PC-3 (cell line): ENCODE measurements at regions not wholly inside any gene's neighbourhood (a gene's known extent, or its start where the extent isn't known, plus 50 kb on each side); places are given as distances from the start of the nearest gene placed in this dataset.

Experiments
- ATAC-seq: fragments of 200-7000 bp; cut with Tn5 transposase; 2 replicates; pipeline ENCODE4 v1.9.1; 2020; ENCODE audit warnings: mild to moderate bottlenecking, moderate library complexity
- BruUV-seq: library from RNA; stranded (reverse); fragments of 400-500 nt; replicated peaks from 2 replicates; lab custom pipeline; 2021; lab: Mats Ljungman, UMichigan
- CTCF ChIA-PET: fragments of 300-600 bp; sonication (Branson Sonifier 250); formaldehyde crosslinking; loops from one replicate; lab custom pipeline; 2022; ENCODE audit warnings: antibody characterized with exemption; lab: Charles Lee
- POLR2A ChIA-PET: fragments of 300-600 bp; sonication (Branson Sonifier 250); formaldehyde crosslinking; loops from one replicate; lab custom pipeline; 2022; ENCODE audit warnings: antibody characterized with exemption; ENCODE audit not compliant: unreplicated experiment; lab: Charles Lee
- DNase-seq: peaks from one replicate; pipeline ENCODE4 v3.0.0-alpha.2; 2015
- H2AFZ ChIP-seq: fragments of 300-600 bp; sonication (generic); 2 replicates; pipeline ENCODE4 v1.6.0; 2016; ENCODE audit warnings: antibody characterized with exemption, low read length
- H3F3A ChIP-seq: fragments of 300-600 bp; sonication (generic); one replicate; pipeline ENCODE4 v1.6.0; 2017; ENCODE audit warnings: antibody characterized with exemption, low read length, control low read depth, mild to moderate bottlenecking; ENCODE audit not compliant: unreplicated experiment
- H3K27ac ChIP-seq: fragments of 300-600 bp; sonication (generic); 2 replicates; pipeline ENCODE4 v1.5.1; 2016; ENCODE audit warnings: mild to moderate bottlenecking, low read length
- H3K27me3 ChIP-seq: fragments of 300-600 bp; sonication (generic); 2 replicates; pipeline ENCODE4 v1.6.1; 2016; ENCODE audit warnings: low read length, mixed read lengths
- H3K36me3 ChIP-seq: fragments of 300-600 bp; sonication (generic); 2 replicates; pipeline ENCODE4 v1.6.1; 2016; ENCODE audit warnings: low read depth, mixed run types, low read length, mixed read lengths
- H3K4me1 ChIP-seq: fragments of 300-600 bp; sonication (generic); 2 replicates; pipeline ENCODE4 v1.5.1; 2016; ENCODE audit warnings: low read length; ENCODE audit not compliant: insufficient read depth
- H3K4me2 ChIP-seq: fragments of 300-600 bp; sonication (generic); 2 replicates; pipeline ENCODE4 v1.6.0; 2016; ENCODE audit warnings: low read length
- H3K4me3 ChIP-seq: fragments of 300-600 bp; sonication (generic); 2 replicates; pipeline ENCODE4 v1.5.1; 2016; ENCODE audit warnings: mild to moderate bottlenecking, low read length, mixed read lengths
- H3K79me2 ChIP-seq: fragments of 300-600 bp; sonication (generic); 2 replicates; pipeline ENCODE4 v1.6.1; 2017; ENCODE audit warnings: low read length, mixed read lengths
- H3K9ac ChIP-seq: fragments of 300-600 bp; sonication (generic); 2 replicates; pipeline ENCODE4 v1.6.0; 2016; ENCODE audit warnings: mild to moderate bottlenecking, low read length
- H3K9me2 ChIP-seq: fragments of 300-600 bp; sonication (generic); replicated peaks from 2 replicates; pipeline ENCODE4 v1.6.1; 2016; ENCODE audit warnings: mixed run types, low read length, mixed read lengths
- H3K9me3 ChIP-seq: fragments of 300-600 bp; sonication (generic); 2 replicates; pipeline ENCODE4 v1.6.1; 2016; ENCODE audit warnings: low read length, mixed read lengths
- H4K20me1 ChIP-seq: fragments of 300-600 bp; sonication (generic); 2 replicates; pipeline ENCODE4 v1.6.1; 2016; ENCODE audit warnings: low read length, mixed read lengths
- CTCF ChIP-seq: fragments of 300-600 bp; sonication (generic); conservative IDR thresholded peaks from 2 replicates; pipeline ENCODE4 v1.5.1; 2017; ENCODE audit warnings: antibody characterized with exemption, low read depth, mild to moderate bottlenecking, low read length
- EZH2 ChIP-seq: fragments of 300-600 bp; sonication (generic); IDR thresholded peaks from one replicate; pipeline ENCODE4 v1.6.1; 2017; ENCODE audit warnings: antibody characterized with exemption, mild to moderate bottlenecking, low read length; ENCODE audit not compliant: unreplicated experiment
- EZH2phosphoT487 ChIP-seq: fragments of 300-600 bp; sonication (generic); IDR thresholded peaks from 2 replicates; pipeline ENCODE4 v1.6.1; 2018; ENCODE audit warnings: mild to moderate bottlenecking, antibody characterized with exemption, low read length, borderline replicate concordance
- intact Hi-C: fragments of 100-400 bp; cut with micrococcal nuclease; formaldehyde crosslinking; loops from 2 replicates; pipeline ENCODE4 v1.9.0; 2023

- Histone ChIP-seq H3K36me3 (no peaks in the 10 kb centered on the region), H3K79me2 (no peaks in the 10 kb centered on the region), H4K20me1 (no peaks in the 10 kb centered on the region), H3K27me3 (no peaks in the 10 kb centered on the region), H2AFZ (no peak overlapping the region), H3K9me3 (no peaks in the 10 kb centered on the region), H3F3A (no peaks in the 10 kb centered on the region), H3K4me3 (no peak overlapping the region), H3K4me2 (no peak overlapping the region), H3K4me1 (peaks cover 42% of the 10 kb centered on the region), H3K9ac (no peak overlapping the region; the same call in 1 of the 2 replicates), H3K9me2 (0 out of 2 replicates have a peak, but pooled peaks cover 3% of the 10 kb centered on the region), H3K27ac (no peak overlapping the region)
- TF ChIP-seq EZH2phosphoT487 (no peak), CTCF (no peak), EZH2 (no peak)
- POLR2A ChIA-PET = no interaction called here
- no peak for DNase-seq
- CTCF ChIA-PET = no interaction called here
- no peak for ATAC-seq
- intact Hi-C loops = no loop called here
- no TSS peak for BruUV-seq
Observed at GRCh38 chr13:44191103-44191502, 182.5 kb upstream of the SERP2 start.

GRCh38 chr13:44191504-44192171, 182.0 kb upstream of the SERP2 start:
- Histone ChIP-seq H3K27me3 (no peaks in the 10 kb centered on the region), H3K79me2 (no peaks in the 10 kb centered on the region), H3K36me3 (no peaks in the 10 kb centered on the region), H3K9me3 (no peaks in the 10 kb centered on the region), H2AFZ (no peak overlapping the region), H4K20me1 (no peaks in the 10 kb centered on the region), H3K9me2 (0 out of 2 replicates have a peak, but pooled peaks cover 3% of the 10 kb centered on the region), H3K27ac (no peak overlapping the region), H3K4me2 (no peak overlapping the region), H3K4me3 (no peak overlapping the region), H3K9ac (no peak overlapping the region; the same call in 1 of the 2 replicates), H3F3A (no peaks in the 10 kb centered on the region), H3K4me1 (peaks cover 48% of the 10 kb centered on the region)
- CTCF ChIA-PET = no interaction called here
- ATAC-seq (no peak), DNase-seq (peak; percentile 41)
- peak; percentile 53 for TF ChIP-seq CTCF
- no peak for TF ChIP-seq EZH2phosphoT487
- intact Hi-C loops = no loop called here
- POLR2A ChIA-PET = no interaction called here
- BruUV-seq = no TSS peak

GRCh38 chr13:44193731-44194130, 179.9 kb upstream of the SERP2 start:
- CTCF ChIA-PET = no interaction called here
- no TSS peak for BruUV-seq

More at GRCh38 chr13:44193731-44194130, 179.9 kb upstream of the SERP2 start:
- Histone ChIP-seq H2AFZ (no peak overlapping the region), H3K36me3 (no peaks in the 10 kb centered on the region), H3K4me1 (peaks cover 53% of the 10 kb centered on the region), H3K4me2 (0 out of 2 replicates have a peak overlapping the region, but pooled peaks have one; percentile 26), H3K27ac (peak overlapping the region; percentile 77), H3K9me3 (no peaks in the 10 kb centered on the region), H3K4me3 (no peak overlapping the region), H4K20me1 (no peaks in the 10 kb centered on the region), H3F3A (no peaks in the 10 kb centered on the region), H3K79me2 (no peaks in the 10 kb centered on the region), H3K9ac (peak overlapping the region; percentile 18; the same call in 1 of the 2 replicates), H3K9me2 (no peaks in the 10 kb centered on the region), H3K27me3 (no peaks in the 10 kb centered on the region)
- no peak for ATAC-seq
- TF ChIP-seq EZH2 = no peak
- no peak for TF ChIP-seq CTCF
- TF ChIP-seq EZH2phosphoT487 = no peak
- intact Hi-C loops = no loop called here
- POLR2A ChIA-PET = interaction anchor here (0.7 kb wide), 1 partner anchor 115 kb away, joined by 3 read pairs; no protein-coding TSS in a partner anchor
- no peak for DNase-seq
